GM12874 (cell line): ENCODE measurements at regions not wholly inside any gene's neighbourhood (a gene's known extent, or its start where the extent isn't known, plus 50 kb on each side); places are given as distances from the start of the nearest gene placed in this dataset.
A peak's percentile ranks its signal among the peaks of the same experiment; 100 is the strongest.

Experiments
- CTCF ChIP-seq: IDR thresholded peaks from 2 replicates; pipeline ENCODE4 v1.5.1; 2011; ENCODE audit warnings: low read depth, mild to moderate bottlenecking, control low read depth, low read length, moderate library complexity; ENCODE audit not compliant: insufficient read depth

GRCh38 chr7:130982160-130982638, 248.2 kb upstream of the KLF14 start:
- TF ChIP-seq CTCF: peak; percentile 67; the same call in 1 of the 2 replicates

GRCh38 chr7:130982651-130983050, 248.6 kb upstream of the KLF14 start:
- no peak for TF ChIP-seq CTCF

GRCh38 chr7:130985361-130985760, 251.4 kb upstream of the KLF14 start:
- no peak for TF ChIP-seq CTCF

- TF ChIP-seq CTCF: no peak
Measured at GRCh38 chr7:130986261-130986690, 252.3 kb upstream of the KLF14 start.

- no peak for TF ChIP-seq CTCF
Measured at GRCh38 chr7:130987092-130987491, 253.1 kb upstream of the KLF14 start.

- TF ChIP-seq CTCF: no peak
Measured at GRCh38 chr7:130988443-130988842, 254.4 kb upstream of the KLF14 start.

- no peak for TF ChIP-seq CTCF
Measured at GRCh38 chr7:130989101-130989795, 255.2 kb upstream of the KLF14 start.
